Cardiac fibroblast (primary cell): ENCODE measurements at regions not wholly inside any gene's neighbourhood (a gene's known extent, or its start where the extent isn't known, plus 50 kb on each side); places are given as distances from the start of the nearest gene placed in this dataset.
"Not testable (repeated sequence)": the region's sequence is repeated elsewhere in the genome, so short reads cannot be mapped to it uniquely, and the experiment has no call there.

Experiments
- DNase-seq, 2 donors: peaks; one replicate each; pipeline versions ENCODE4 v3.0.0 to v3.0.0-alpha.2; 2010; ENCODE audit warnings: low read depth in 2 of 2
- H3K4me3 ChIP-seq, 2 donors: replicated peaks in 1 of 2; 1 replicate in 1 of 2; 2 replicates in 1 of 2; pipeline ENCODE4 v1.5.1; 2011; ENCODE audit warnings: low read depth in 2 of 2, low read length in 2 of 2, mild to moderate bottlenecking in 2 of 2, moderate library complexity in 1 of 2
- TF ChIP-seq, protein P1 (sequence below): IDR thresholded peaks from one replicate; pipeline ENCODE4 v1.5.1; 2011; ENCODE audit warnings: low read depth, mild to moderate bottlenecking, low read length, inconsistent platforms

DNA sequence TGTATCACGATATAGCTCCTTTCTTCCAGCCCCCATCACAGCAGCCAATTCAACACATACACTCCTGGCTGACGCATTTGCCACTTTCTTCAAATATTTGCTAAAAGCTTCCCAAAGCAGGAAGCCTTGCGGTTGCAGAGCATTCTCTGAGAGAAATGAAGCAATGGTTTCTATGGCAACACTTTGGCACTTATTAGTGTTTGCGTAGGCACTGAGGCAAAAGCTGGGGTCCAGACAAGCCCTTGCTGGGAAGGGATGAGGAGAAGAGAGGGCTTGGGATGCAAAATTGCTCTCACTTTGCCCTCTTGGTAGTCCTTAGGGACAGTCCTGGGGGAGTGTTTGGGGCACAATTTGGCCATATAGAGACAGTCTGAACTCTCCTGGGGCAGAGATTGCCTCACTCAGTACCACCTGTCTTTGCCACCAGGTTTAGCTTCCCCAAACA is 55.0 kb upstream of the PAK3 start:
- TF ChIP-seq, protein P1, sequence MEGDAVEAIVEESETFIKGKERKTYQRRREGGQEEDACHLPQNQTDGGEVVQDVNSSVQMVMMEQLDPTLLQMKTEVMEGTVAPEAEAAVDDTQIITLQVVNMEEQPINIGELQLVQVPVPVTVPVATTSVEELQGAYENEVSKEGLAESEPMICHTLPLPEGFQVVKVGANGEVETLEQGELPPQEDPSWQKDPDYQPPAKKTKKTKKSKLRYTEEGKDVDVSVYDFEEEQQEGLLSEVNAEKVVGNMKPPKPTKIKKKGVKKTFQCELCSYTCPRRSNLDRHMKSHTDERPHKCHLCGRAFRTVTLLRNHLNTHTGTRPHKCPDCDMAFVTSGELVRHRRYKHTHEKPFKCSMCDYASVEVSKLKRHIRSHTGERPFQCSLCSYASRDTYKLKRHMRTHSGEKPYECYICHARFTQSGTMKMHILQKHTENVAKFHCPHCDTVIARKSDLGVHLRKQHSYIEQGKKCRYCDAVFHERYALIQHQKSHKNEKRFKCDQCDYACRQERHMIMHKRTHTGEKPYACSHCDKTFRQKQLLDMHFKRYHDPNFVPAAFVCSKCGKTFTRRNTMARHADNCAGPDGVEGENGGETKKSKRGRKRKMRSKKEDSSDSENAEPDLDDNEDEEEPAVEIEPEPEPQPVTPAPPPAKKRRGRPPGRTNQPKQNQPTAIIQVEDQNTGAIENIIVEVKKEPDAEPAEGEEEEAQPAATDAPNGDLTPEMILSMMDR: no peak
- DNase-seq: peak; percentile 86 to 91
- no peak overlapping the region for H3K4me3 ChIP-seq

DNA sequence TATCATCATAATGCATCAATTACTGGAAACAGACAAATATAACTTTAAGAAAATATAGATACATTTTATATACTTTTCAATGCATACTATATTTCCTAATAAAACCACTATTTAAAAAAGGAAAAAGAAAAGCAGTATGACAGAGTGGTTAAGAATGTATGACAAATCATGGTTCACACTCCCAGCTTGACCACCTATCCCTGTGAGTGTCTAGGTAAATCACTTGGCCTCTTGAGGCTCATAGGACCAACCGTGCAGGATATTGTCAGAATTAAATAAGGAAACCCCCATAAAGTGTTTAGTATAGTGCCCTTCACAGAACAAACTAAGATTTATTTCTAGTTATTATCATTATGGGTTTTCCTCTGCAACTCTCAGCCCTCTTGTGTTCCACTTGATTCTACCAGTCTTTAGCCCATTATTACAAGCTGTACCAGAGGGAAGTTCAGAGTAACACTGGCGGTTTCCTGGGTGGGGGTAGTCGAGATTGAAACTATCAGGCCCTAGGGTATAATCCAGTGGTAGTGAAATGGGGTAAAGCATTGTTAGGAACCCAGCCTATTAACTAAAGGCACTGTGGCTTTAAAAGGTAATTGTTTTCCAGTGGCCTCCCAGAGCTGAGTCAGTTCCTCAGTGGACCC is 55.5 kb upstream of the PAK3 start:
- no peak overlapping the region for H3K4me3 ChIP-seq
- TF ChIP-seq, protein P1: no peak
- peak; percentile 13 to 58 for DNase-seq

DNA sequence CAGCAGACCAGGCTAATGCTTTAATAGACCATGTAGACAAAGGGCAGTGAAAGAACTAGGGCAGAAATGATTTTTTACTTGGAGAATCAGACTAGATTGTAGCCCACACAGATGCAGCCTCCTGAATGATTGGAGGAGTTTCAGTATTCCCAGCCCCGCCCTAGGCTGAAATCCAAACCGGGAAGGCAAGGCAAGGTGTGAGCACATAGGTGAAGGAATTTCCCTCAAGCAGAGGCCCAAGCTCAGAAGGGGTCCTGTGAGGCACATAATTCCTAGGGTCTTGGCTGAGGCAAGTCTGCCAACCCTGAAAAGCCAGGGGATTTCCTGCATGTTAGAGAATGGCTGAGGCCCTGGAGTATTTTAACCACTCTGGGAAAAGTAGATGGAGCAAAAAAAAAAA is 56.4 kb upstream of the PAK3 start:
- no peak for DNase-seq
- no peak overlapping the region for H3K4me3 ChIP-seq
- TF ChIP-seq, protein P1: no peak

DNA sequence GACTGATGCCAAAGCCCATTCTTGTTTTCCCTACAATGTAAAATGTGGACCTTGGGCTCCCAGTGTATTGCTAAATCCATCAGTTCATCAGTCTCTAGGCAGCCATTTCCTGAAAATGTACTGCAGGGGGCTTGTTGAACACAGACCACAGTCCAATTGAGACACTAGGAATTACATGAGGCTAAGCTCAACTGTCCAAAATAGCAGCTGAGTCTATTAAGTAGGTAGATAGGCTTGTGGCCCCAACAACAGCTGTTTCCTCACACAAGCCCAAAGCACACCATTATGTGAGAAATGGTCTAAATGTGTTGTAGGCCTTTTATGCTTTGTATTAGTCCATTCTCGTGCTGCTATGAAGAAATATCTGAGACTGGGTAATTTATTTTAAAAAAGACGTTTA is 60.0 kb upstream of the PAK3 start:
- no peak for DNase-seq
- TF ChIP-seq, protein P1: no peak

DNA sequence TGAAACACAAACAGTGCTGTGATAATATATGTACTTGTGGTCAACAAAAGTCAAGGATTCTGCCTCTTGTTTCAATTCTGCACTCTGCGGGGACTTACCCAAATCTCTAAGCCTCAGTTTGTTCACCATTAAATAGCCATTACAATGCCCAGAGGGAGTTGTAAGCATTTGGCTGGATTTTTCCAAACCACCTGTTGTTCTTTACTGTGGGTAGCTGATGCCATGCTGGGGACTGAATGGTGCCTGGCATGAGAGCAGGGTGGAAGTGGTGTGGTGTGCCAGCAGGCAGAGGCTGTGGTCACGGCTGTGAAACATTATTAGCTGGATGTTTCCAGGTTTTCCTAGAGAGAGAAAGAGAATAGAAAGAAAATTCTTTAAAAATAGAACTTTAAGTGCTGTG is 60.7 kb upstream of the PAK3 start:
- TF ChIP-seq, protein P1: no peak
- no peak overlapping the region for H3K4me3 ChIP-seq
- DNase-seq: no peak

More for the DNA sequence above, 60.0 kb upstream of the PAK3 start:
- no peak overlapping the region for H3K4me3 ChIP-seq

DNA sequence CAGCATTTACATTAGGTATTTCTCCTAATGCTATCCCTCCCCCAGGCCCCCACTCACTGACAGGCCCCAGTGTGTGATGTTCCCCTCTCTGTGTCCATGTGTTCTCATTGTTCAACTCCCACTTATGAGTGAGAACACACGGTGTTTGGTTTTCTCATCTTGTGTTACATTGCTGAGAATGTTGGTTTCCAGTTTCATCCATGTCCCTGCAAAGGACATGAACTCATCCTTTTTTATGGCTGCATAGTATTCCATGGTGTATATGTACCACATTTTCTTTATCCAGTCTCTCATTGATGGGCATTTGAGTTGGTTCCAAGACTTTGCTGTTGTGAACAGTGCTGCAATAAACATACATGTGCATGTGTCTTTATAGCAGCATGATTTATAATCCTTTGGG is 73.0 kb upstream of the PAK3 start:
- DNase-seq: not testable (repeated sequence)

DNA sequence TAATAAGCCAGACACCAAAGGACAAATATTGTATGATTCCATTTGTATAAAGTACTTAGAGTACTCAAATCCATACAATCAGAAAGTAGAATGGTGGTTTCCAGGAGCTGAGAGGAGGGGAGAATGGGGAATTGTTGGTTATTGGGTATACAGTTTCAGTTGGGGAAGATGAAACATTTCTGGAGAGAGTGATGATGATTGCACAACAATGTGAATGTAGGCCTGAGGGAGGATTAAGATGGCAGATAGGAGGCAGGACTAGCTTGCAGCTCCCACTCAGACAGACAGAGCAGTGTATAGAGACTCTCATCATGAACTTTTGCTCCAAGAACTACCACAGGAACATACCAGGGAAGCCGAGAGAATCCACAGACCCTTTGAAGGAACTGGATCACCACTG is 75.7 kb upstream of the PAK3 start:
- TF ChIP-seq, protein P1: no peak
- no peak overlapping the region for H3K4me3 ChIP-seq
- no peak for DNase-seq

More for the DNA sequence above, 73.0 kb upstream of the PAK3 start:
- H3K4me3 ChIP-seq: not testable (repeated sequence)
